AG09309 (cell line): ENCODE measurements at regions not wholly inside any gene's neighbourhood (a gene's known extent, or its start where the extent isn't known, plus 50 kb on each side); places are given as distances from the start of the nearest gene placed in this dataset.
A peak's percentile ranks its signal among the peaks of the same experiment; 100 is the strongest.

ENCODE experiments used
- DNase-seq: peaks from one replicate; pipeline ENCODE4 v3.0.0-alpha.2; 2010; ENCODE audit warnings: low read depth
- H3K4me3 ChIP-seq: 2 replicates; pipeline ENCODE4 v1.5.1; 2011; ENCODE audit warnings: mild to moderate bottlenecking, low read depth, low read length, moderate library complexity; ENCODE audit not compliant: control insufficient read depth
- CTCF ChIP-seq: IDR thresholded peaks from 2 replicates; pipeline ENCODE4 v1.5.1; 2011; ENCODE audit warnings: mild to moderate bottlenecking, low read depth, low read length, inconsistent platforms; ENCODE audit not compliant: insufficient read depth, control insufficient read depth; ENCODE audit errors: missing control alignments

DNA sequence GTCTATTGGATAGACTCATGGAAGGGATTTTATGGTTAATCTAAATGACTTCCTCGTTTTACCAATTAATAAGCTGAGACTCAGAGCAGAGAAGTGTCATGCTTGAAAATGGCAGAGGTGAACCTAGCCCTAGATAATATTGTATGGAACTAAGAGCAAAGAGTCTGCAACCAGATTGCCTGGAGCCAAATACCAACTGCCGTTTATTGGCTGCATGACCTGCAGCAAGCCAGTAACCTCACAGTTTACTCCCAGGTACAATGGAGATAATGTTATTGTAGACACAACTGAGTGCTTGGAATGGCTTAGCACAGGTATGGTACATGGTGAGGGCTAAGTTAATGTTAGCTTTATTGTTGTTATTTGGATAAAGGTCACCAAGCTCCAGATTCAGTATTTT is 84.6 kb upstream of the FAT3 start:
- no peak overlapping the region for H3K4me3 ChIP-seq
- DNase-seq: no peak
- no peak for TF ChIP-seq CTCF

- no peak for TF ChIP-seq CTCF
- no peak for DNase-seq
Observed at GRCh38 chr11:92138296-92138695, 86.3 kb upstream of the FAT3 start.

GRCh38 chr11:92137747-92138146 is 86.9 kb upstream of the FAT3 start:
- TF ChIP-seq CTCF: no peak
- no peak for DNase-seq

More at GRCh38 chr11:92138296-92138695, 86.3 kb upstream of the FAT3 start:
- H3K4me3 ChIP-seq: no peak overlapping the region

DNA sequence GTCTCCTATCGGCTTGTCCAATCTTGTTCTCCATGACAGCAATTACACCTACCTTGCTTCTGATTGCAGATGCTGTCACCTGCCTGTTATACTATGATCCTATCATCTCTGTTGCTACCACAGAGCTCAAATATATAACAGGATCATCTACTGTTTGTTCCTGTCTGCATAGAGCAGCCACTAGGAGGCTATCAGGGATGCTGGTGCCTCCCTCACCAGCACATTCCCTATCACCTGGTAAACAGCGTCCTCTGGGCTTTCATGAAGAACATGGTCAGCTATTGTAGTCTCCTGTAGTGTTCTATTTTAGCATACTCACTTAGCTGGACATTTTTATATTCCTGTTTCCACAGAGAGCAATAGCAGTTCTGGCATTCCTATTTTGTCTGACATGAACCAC is 87.8 kb upstream of the FAT3 start:
- no peak for DNase-seq
- TF ChIP-seq CTCF: no peak
- H3K4me3 ChIP-seq: no peak overlapping the region

More at GRCh38 chr11:92137747-92138146, 86.9 kb upstream of the FAT3 start:
- H3K4me3 ChIP-seq: no peak overlapping the region

- DNase-seq: peak; percentile 18
- no peak for TF ChIP-seq CTCF
- no peak overlapping the region for H3K4me3 ChIP-seq
Observed at GRCh38 chr11:92131289-92131865, 93.2 kb upstream of the FAT3 start.

DNA sequence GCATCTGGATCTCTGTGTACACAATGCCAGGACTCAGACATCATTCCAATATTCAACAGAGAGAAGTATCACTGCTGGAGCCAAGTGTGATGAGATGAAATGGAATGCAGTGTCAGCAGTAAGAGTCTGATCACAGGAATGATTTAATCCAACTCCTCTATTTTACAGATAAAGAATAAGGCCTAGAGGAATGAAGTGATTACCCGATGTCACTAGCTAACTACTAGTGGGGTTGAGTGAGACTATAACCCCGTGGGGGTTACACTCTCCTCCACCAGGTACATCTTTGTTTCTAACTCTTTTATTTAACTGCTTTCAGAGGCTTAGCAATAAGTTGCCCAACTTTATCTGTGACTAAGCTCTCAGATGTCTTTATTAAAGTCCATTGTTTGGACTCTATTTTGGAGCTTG is 94.2 kb upstream of the FAT3 start:
- TF ChIP-seq CTCF: no peak
- no peak overlapping the region for H3K4me3 ChIP-seq
- DNase-seq: peak; percentile 16

DNA sequence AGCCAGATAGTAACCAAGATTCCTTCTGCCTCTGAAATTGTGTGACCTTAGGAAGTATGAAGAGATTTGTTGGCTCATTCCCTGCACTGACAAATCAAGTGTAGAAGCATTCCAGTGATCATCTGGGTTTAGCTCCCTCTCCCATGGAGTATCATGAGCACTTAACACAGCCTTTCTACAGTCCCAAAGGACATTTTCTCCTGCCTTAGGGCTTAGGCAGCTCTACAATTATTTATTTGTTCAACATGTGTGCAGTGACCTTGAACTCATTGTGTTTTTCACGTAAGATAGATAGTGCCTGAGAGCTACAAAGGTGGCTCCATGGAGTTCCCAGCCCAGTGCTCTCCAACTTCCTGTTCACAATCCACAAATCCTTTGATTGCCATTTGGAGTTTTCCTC is 94.8 kb upstream of the FAT3 start:
- no peak overlapping the region for H3K4me3 ChIP-seq
- TF ChIP-seq CTCF: no peak
- DNase-seq: no peak
